Endothelial cell of umbilical vein (primary cell): ENCODE measurements at regions not wholly inside any gene's neighbourhood (a gene's known extent, or its start where the extent isn't known, plus 50 kb on each side); places are given as distances from the start of the nearest gene placed in this dataset.

Source experiments
- BruUV-seq: library from RNA; stranded (reverse); fragments of 400-500 nt; replicated peaks from 2 replicates; lab custom pipeline; 2021; lab: Mats Ljungman, UMichigan
- CTCF ChIA-PET: fragments of 300-600, 350-600 bp; sonication (Branson Sonifier 250); formaldehyde crosslinking; loops from one replicate; lab custom pipeline; 2021; ENCODE audit warnings: antibody characterized with exemption, inconsistent platforms; lab: Charles Lee
- POLR2A ChIA-PET: fragments of 300-600, 350-600 bp; sonication (Branson Sonifier 250); formaldehyde crosslinking; loops from one replicate; lab custom pipeline; 2021; ENCODE audit warnings: antibody characterized with exemption, inconsistent platforms; lab: Charles Lee
- DNase-seq: peaks from one replicate; pipeline ENCODE4 v3.0.0-alpha.2; 2011; ENCODE audit warnings: low read depth, low spot score
- FAIRE-seq: peaks from 2 replicates; lab custom pipeline; 2011; peaks lifted over from hg19 to GRCh38; lab: Jason Lieb, UNC
- H2AFZ ChIP-seq: 2 replicates; pipeline ENCODE4 v1.6.0; 2012; ENCODE audit warnings: low read depth, low read length, control low read depth, inconsistent platforms
- H3K27ac ChIP-seq: 2 replicates; pipeline ENCODE4 v1.5.1; 2011; ENCODE audit warnings: low read depth, mild to moderate bottlenecking, control low read depth, low read length, moderate library complexity; ENCODE audit not compliant: insufficient read depth
- H3K27me3 ChIP-seq, 2 experiments: 2 replicates each; pipeline versions ENCODE4 v1.6.0 to v1.6.1; 2011; ENCODE audit warnings: low read length in 2 of 2, mixed read lengths in 1 of 2; ENCODE audit not compliant: control insufficient read depth in 2 of 2, insufficient read depth in 2 of 2
- H3K36me3 ChIP-seq, 2 experiments: 2 replicates in 1 of 2; 3 replicates in 1 of 2; pipeline ENCODE4 v1.5.1; 2011; ENCODE audit warnings: low read length in 2 of 2, mild to moderate bottlenecking in 1 of 2, moderate library complexity in 1 of 2; ENCODE audit not compliant: control insufficient read depth in 2 of 2, insufficient read depth in 2 of 2; ENCODE audit errors: extremely low read depth in 1 of 2
- H3K4me1 ChIP-seq: 3 replicates; pipeline ENCODE4 v1.5.1; 2011; ENCODE audit warnings: mild to moderate bottlenecking, low read length; ENCODE audit not compliant: control insufficient read depth, insufficient read depth; ENCODE audit errors: extremely low read depth
- H3K4me2 ChIP-seq: 2 replicates; pipeline ENCODE4 v1.6.1; 2011; ENCODE audit warnings: low read length, control low read depth, mixed read lengths; ENCODE audit not compliant: insufficient read depth
- H3K4me3 ChIP-seq, 3 experiments: fragments of 200-600 bp in 1 of 3; sonication (generic), shearing (Covaris generic) in 1 of 3; replicated peaks in 1 of 3; 2 replicates each; pipeline ENCODE4 v1.5.1; 2011 to 2016; ENCODE audit warnings: control low read depth in 3 of 3, low read length in 3 of 3, mild to moderate bottlenecking in 2 of 3, inconsistent platforms in 1 of 3, low read depth in 1 of 3, moderate library complexity in 1 of 3; ENCODE audit not compliant: insufficient read depth in 1 of 3
- H3K79me2 ChIP-seq: 2 replicates; pipeline ENCODE4 v1.6.0; 2012; ENCODE audit warnings: low read length, inconsistent platforms; ENCODE audit not compliant: control insufficient read depth, insufficient read depth
- H3K9ac ChIP-seq: replicated peaks from 2 replicates; pipeline ENCODE3; 2011; ENCODE audit warnings: low read length, control low read depth; ENCODE audit not compliant: insufficient read depth; ENCODE audit errors: extremely low read depth
- H3K9me1 ChIP-seq: replicated peaks from 3 replicates; pipeline ENCODE4 v1.6.0; 2011; ENCODE audit warnings: mild to moderate bottlenecking, low read length; ENCODE audit not compliant: control insufficient read depth, insufficient read depth; ENCODE audit errors: extremely low read depth
- H3K9me3 ChIP-seq: replicated peaks from 2 replicates; pipeline ENCODE4 v1.5.1; 2012; ENCODE audit warnings: low read length, inconsistent platforms; ENCODE audit not compliant: control insufficient read depth, insufficient read depth
- H4K20me1 ChIP-seq: replicated peaks from 2 replicates; pipeline ENCODE3; 2011; ENCODE audit warnings: mild to moderate bottlenecking, low read length; ENCODE audit not compliant: control insufficient read depth, insufficient read depth; ENCODE audit errors: extremely low read depth
- EZH2 ChIP-seq: IDR thresholded peaks from 2 replicates; pipeline ENCODE4 v1.6.1; 2012; ENCODE audit warnings: borderline replicate concordance, low read depth, mild to moderate bottlenecking, moderate library complexity, low read length, inconsistent platforms; ENCODE audit not compliant: severe bottlenecking
- FOS ChIP-seq: IDR thresholded peaks from 2 replicates; pipeline ENCODE4 v1.6.1; 2011; ENCODE audit warnings: mild to moderate bottlenecking, low read length, moderate library complexity, borderline replicate concordance; ENCODE audit not compliant: insufficient read depth
- GATA2 ChIP-seq: IDR thresholded peaks from 2 replicates; pipeline ENCODE4 v1.7.0; 2011; ENCODE audit warnings: low read depth, mild to moderate bottlenecking, moderate library complexity, mixed read lengths, low read length; ENCODE audit not compliant: insufficient read length, insufficient read depth
- JUN ChIP-seq: IDR thresholded peaks from 2 replicates; pipeline ENCODE4 v1.6.1; 2011; ENCODE audit warnings: borderline replicate concordance, low read depth; ENCODE audit not compliant: insufficient read length, insufficient read depth
- MYC ChIP-seq: IDR thresholded peaks from one replicate; pipeline ENCODE4 v1.6.1; 2011; ENCODE audit warnings: mild to moderate bottlenecking, low read depth, low read length
- POLR2A ChIP-seq: IDR thresholded peaks from 2 replicates; pipeline ENCODE4 v1.6.1; 2012; ENCODE audit warnings: low read depth, mild to moderate bottlenecking, control low read depth, low read length
- POLR2AphosphoS5 ChIP-seq: IDR thresholded peaks from 2 replicates; pipeline ENCODE4 v1.6.1; 2012; ENCODE audit warnings: low read depth, mild to moderate bottlenecking, control low read depth, low read length, moderate library complexity; ENCODE audit not compliant: insufficient read depth
- dilution Hi-C: fragments of 300-500 bp; cut with MboI; formaldehyde crosslinking; loops from one replicate; pipeline ENCODE4 v1.15.0; 2019; ENCODE audit warnings: low sequenced_read_pairs; ENCODE audit not compliant: extremely low pct_ligation_motif_present
- intact Hi-C: fragments of 100-400 bp; cut with micrococcal nuclease; formaldehyde crosslinking; loops from one replicate; pipeline ENCODE4 v1.10.0; 2022
- TF ChIP-seq, protein P1 (sequence below): IDR thresholded peaks from 2 replicates; pipeline ENCODE4 v1.6.1; 2011; ENCODE audit not compliant: insufficient read depth, insufficient read length
- TF ChIP-seq, protein P2 (sequence below), 2 donors: IDR thresholded peaks; 1 replicate in 1 of 2; 2 replicates in 1 of 2; pipeline ENCODE4 v1.5.1; 2011; ENCODE audit warnings: low read length in 2 of 2, mild to moderate bottlenecking in 2 of 2, moderate library complexity in 2 of 2, control low read depth in 1 of 2, inconsistent platforms in 1 of 2, low read depth in 1 of 2; ENCODE audit not compliant: insufficient read depth in 1 of 2; ENCODE audit errors: extremely low read depth in 1 of 2

DNA sequence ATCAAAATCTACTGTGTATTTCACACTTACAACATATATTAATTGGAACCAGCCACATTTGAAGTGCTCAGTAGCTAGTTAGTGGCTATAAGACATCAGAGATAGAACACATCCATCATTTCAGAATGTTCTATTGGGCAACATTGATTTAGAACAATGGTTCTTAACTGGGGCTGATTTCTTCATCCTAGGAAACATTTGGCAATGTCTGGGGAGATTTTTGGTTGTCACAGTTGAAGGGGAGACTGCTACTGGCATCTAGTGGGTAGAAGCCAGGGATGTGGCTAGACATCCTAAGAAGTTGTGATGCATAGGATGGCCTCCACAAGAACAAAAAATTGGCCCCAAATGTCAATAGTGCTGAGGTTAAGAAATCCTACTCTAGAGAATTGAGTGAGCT, 132.5 kb downstream of the OLIG3 start:
- DNase-seq: no peak
- Histone ChIP-seq H2AFZ (no peak overlapping the region), H3K79me2 (no peaks in the 10 kb centered on the region), H4K20me1 (no peaks in the 10 kb centered on the region), H3K4me3 (no peak overlapping the region), H3K27ac (no peak overlapping the region), H3K9me3 (no peaks in the 10 kb centered on the region), H3K36me3 (no peaks in the 10 kb centered on the region), H3K9ac (no peak overlapping the region), H3K4me1 (no peaks in the 10 kb centered on the region), H3K9me1 (no peaks in the 10 kb centered on the region), H3K27me3 (no peaks in the 10 kb centered on the region), H3K4me2 (no peak overlapping the region)
- intact Hi-C loops: no loop called here
- dilution Hi-C loops: no loop called here
- no peak for FAIRE-seq
- no TSS peak for BruUV-seq
- ChIA-PET CTCF (interaction anchor here (0.6 to 0.7 kb wide), 2 partner anchors 8 to 53 kb away, joined by 3 read pairs; no protein-coding TSS in a partner anchor), POLR2A (no interaction called here)
- TF ChIP-seq GATA2: no peak
- TF ChIP-seq, protein P1, sequence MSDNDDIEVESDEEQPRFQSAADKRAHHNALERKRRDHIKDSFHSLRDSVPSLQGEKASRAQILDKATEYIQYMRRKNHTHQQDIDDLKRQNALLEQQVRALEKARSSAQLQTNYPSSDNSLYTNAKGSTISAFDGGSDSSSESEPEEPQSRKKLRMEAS: no peak
- TF ChIP-seq POLR2AphosphoS5: no peak
- no peak for TF ChIP-seq FOS
- no peak for TF ChIP-seq POLR2A
- TF ChIP-seq JUN: no peak
- TF ChIP-seq, protein P2, sequence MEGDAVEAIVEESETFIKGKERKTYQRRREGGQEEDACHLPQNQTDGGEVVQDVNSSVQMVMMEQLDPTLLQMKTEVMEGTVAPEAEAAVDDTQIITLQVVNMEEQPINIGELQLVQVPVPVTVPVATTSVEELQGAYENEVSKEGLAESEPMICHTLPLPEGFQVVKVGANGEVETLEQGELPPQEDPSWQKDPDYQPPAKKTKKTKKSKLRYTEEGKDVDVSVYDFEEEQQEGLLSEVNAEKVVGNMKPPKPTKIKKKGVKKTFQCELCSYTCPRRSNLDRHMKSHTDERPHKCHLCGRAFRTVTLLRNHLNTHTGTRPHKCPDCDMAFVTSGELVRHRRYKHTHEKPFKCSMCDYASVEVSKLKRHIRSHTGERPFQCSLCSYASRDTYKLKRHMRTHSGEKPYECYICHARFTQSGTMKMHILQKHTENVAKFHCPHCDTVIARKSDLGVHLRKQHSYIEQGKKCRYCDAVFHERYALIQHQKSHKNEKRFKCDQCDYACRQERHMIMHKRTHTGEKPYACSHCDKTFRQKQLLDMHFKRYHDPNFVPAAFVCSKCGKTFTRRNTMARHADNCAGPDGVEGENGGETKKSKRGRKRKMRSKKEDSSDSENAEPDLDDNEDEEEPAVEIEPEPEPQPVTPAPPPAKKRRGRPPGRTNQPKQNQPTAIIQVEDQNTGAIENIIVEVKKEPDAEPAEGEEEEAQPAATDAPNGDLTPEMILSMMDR (IDR thresholded peaks at IDR 0.05; ENCODE audit: extremely low read depth in 1 of 2, insufficient read depth in 1 of 2, low read depth in 1 of 2, low read length in 2 of 2): no peak
- TF ChIP-seq MYC: no peak
- no peak for TF ChIP-seq EZH2
